Renal pelvis (tissue), 1 donor: ENCODE measurements at regions not wholly inside any gene's neighbourhood (a gene's known extent, or its start where the extent isn't known, plus 50 kb on each side); places are given as distances from the start of the nearest gene placed in this dataset.
A peak's percentile ranks its signal among the peaks of the same experiment; 100 is the strongest.
"Not testable (repeated sequence)": the region's sequence is repeated elsewhere in the genome, so short reads cannot be mapped to it uniquely, and the experiment has no call there.

Experiments
- DNase-seq: peaks from one replicate; pipeline ENCODE4 v3.0.0-alpha.2; 2013

GRCh38 chrX:98065151-98065550 is 1181.4 kb downstream of the RPA4 start:
- DNase-seq = no peak

GRCh38 chrX:98067611-98068010 is 1183.9 kb downstream of the RPA4 start:
- no peak for DNase-seq

GRCh38 chrX:98068024-98068580 is 1184.4 kb downstream of the RPA4 start:
- DNase-seq = peak; percentile 21

- DNase-seq = no peak
Measured at GRCh38 chrX:98071331-98071730, 1187.6 kb downstream of the RPA4 start.

- no peak for DNase-seq
Measured at GRCh38 chrX:98077440-98077839, 1193.7 kb downstream of the RPA4 start.

DNA sequence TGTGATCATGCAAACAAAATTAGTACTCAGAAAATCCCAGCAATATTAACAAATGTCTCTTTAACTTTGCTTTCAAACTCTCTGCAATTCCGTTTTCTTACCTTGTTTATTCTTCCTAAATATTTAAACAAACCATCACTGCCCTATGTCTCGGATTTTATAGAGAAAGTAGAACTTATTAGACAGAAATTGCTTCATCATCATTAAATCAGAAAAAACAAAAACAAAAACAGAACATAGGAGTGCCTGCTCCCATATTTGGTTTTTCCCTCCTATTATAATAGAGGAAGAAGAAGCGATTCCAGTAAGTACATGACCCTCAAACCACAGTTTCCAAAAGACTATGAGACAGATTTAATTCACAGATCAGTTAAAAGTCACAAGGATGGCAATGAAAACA is 1228.0 kb downstream of the RPA4 start:
- no peak for DNase-seq

DNA sequence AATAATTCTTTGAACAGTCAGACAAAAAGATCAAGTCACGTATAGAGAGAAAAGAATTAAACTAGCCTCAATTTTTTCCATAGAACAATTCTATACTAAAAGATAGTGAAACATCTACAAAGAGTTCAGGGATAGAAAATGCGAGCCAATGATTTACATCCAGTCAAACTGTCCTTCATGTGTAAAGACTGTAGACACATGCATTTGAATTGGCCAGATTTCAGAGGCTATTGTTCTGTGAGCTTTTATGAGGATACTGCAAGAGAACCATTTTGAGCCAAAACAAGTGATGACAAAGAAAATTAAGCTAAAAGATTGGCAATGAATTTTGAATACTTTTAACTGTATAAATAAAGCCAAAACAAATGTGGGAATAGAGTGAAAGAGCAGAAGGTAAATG is 1230.3 kb downstream of the RPA4 start:
- DNase-seq = no peak

GRCh38 chrX:98141466-98141865 is 1257.8 kb downstream of the RPA4 start:
- DNase-seq = no peak

- DNase-seq = no peak
Measured at GRCh38 chrX:98191003-98191402, 1307.3 kb downstream of the RPA4 start.

DNA sequence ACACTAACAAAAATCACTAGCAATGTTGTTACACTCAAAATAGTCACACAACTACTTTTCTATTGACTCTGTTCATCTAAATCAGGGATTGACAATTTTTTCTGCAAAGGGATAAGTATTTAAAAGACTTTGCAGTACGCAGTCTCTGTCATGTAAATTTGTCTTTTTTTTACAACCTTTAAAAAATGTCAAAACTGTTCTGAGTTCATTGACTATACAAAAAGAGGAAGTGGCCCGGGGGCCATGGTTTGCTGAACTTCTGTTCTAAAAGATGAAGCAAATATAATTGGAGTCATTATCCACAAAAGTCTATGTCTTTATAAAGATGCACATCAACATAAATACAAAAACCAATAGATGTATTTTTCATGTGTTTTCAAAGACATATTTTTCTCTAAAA is 1310.3 kb downstream of the RPA4 start:
- no peak for DNase-seq

DNA sequence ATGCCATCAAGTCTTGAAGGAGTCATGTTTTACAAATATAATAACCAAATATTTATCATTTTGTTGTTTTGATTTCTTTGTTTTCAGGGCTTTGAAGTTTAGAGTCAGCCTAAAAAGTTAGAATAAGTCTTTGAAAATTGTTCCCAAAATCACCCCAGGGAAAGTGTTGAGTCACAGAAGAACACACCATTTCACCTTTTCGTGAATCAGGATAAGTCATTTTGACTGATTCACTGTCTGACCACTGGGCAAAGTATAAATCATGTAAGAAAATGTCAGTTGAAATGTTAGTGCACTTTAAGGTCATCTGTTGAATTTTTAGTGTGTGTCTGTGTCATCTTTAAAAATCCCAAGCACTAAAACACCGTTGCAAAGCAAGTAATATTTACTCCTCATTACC is 1320.1 kb downstream of the RPA4 start:
- no peak for DNase-seq

DNA sequence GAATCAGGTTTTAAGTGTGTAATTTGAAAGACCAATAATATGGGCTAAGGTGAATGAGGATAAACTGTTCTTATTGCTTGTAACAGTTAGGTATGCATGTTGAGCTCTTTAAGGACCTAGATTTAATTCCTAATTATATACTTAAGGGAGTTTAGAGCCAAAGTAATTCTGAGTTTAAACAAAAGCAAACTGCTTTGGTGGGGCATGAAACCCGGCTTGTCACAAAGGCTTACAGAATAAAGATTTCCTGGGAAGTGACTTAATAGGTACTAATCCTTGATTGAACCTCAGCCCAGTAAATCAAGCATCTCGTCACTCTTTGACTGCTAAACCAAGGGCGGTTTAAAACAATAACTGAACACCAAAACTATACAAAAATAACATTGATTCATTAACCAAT is 1324.2 kb downstream of the RPA4 start:
- no peak for DNase-seq

DNA sequence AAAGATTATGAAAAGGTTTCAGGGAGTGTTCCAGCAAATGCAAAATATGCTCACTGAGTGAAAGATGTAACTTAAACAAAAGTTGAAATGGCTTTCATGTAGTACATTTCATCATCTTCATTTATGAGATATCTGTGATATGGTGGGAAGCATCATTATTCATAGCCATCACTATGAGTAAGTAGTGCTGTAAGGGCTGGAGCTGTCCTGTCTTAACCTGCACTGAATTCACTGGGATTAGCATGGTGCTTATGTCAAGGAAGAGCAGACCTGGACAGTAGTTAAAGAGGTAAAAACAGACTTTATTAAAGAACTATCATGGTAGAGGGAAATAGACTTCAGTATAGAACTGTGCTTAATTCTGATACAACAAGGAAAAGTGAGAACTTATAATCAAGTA is 1347.3 kb downstream of the RPA4 start:
- no peak for DNase-seq

- not testable (repeated sequence) for DNase-seq
Measured at GRCh38 chrX:98240061-98240460, 1356.4 kb downstream of the RPA4 start.

DNA sequence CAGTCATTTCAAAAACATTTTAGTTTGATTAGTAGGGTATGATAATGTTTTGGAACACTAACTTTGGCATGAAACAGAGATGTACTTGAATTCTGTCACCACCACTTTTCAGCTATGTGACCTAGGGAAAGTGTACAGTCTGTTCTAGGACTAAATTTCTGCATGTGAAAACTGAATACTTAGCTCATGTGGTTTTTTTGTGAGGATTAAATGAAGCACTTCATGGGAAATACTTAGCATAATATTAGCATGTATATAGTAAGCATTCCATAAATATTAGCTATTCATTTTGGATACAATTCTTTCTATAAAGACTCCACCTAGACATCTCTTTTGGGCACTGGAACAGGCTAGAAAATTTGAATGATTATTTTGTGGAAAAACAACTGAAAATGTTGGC is 1379.4 kb downstream of the RPA4 start:
- DNase-seq = no peak

GRCh38 chrX:98289726-98290125 is 1406.0 kb downstream of the RPA4 start:
- DNase-seq = no peak

DNA sequence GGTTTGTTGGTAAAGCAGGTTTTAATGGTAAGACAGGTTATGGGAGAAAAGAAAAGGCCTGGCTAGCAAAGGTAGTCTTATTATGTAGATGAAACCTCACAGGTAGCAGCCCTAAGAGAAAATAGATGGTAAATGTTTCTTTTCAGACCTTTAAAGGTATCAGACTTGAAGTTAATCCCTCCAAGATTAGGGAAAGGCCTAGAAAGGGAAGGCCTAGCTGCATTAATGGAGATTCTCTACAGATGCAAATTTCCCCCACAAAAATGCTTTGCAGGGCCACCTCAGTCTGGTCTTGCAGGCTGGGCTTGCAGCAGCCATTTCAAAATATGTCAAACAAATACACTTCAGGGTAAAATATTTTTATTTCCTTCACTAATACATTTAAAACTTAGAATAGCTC is 1410.6 kb downstream of the RPA4 start:
- no peak for DNase-seq

- no peak for DNase-seq
Measured at GRCh38 chrX:98296129-98296528, 1412.4 kb downstream of the RPA4 start.

DNA sequence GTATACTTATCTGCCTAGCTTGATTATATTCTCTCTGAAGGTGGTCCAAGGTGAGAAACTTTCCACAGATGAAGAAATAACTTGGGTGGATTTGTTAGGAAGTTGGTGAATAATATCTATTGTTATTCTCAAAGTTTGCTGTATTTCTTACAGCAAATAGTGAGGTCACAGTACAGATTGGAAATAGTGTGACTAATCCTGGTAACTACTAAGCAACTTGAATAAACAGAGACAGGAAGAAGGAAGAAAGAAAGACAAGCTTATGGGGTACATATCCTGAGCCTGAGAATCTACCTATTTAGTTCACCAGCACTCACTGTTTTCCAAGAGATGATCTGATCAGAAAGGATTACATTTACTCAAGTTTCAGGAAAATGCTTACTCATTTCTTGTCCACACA is 1416.1 kb downstream of the RPA4 start:
- DNase-seq = no peak

- not testable (repeated sequence) for DNase-seq
Measured at GRCh38 chrX:98300536-98300935, 1416.8 kb downstream of the RPA4 start.

DNA sequence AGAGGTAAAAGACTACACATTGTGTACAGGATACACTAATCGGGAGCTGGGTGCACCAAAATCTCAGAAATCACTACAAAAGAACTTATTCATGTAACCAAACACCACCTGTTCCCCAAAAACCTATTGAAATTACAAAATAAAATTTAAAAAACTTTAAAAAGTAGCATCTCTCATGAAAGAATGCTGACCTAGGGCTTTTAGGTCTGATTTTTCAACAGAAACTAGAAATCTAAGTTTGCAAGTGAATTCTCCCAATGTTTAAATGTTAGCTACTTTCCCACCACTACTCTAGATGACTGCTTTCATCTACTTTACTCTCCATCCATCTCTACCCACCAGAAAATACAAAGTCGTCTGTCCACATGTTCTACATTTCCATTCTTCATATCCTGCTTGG is 1447.7 kb downstream of the RPA4 start:
- no peak for DNase-seq

- DNase-seq = no peak
Measured at GRCh38 chrX:98338544-98338943, 1454.8 kb downstream of the RPA4 start.

DNA sequence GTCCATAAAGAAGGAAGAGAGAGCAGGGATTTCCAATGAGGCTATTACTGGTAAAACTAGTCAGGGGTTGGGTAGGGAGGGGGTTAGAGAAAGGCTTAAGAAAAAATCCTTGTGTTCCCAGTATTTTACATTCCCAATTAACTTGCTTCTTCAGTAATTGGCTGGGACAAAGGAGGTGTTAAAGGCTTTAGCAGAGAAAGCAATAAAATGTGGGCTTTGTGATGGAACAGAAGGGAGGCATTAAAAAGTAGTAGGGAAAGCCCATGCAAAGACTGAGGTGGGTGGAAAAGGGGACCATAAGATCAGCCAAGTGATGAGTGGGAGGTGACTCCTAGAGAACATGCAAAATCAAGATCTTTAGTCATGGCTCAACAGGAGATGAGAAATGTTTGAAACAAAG is 1467.2 kb downstream of the RPA4 start:
- DNase-seq = no peak

DNA sequence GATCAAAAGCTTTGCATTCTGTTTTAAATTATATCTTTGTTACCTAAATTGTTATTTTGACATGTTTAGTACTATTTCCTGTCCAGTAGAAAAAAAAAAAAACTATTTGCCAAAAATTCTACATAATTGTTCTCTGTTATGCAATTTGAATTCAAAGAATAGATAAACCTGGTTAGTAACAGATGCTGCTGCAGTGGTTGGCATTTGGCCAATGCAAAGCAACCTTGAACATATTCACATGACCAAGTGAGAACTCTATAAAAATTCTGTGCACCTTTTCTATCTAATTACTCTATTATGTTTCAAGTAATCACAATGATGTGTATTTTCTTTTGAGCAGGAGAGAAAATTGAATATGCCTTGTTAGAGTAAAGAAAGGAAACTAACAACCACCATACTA is 1473.4 kb downstream of the RPA4 start:
- no peak for DNase-seq

DNA sequence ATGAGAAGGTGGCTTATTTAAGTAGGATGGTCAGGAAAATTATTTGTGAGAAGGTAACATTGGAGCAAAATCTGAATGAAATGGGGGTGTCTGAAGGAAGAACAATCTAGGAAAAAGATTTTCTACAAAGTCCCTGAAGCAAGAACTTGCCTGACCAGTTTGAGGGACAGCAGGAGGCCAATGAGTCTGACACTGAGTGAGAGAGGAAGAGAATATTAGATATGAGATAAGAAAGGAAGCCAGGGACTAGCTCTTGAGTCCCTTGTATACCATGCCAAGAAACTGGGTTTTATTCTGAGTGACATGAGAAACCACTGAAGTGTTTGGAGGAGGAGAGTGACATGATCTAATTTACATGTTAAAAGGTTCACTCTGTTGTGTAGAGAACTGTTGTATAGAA is 1478.9 kb downstream of the RPA4 start:
- no peak for DNase-seq
